GM18951 (cell line): ENCODE measurements at regions not wholly inside any gene's neighbourhood (a gene's known extent, or its start where the extent isn't known, plus 50 kb on each side); places are given as distances from the start of the nearest gene placed in this dataset.
"Not testable (repeated sequence)": the region's sequence is repeated elsewhere in the genome, so short reads cannot be mapped to it uniquely, and the experiment has no call there.

Experiments used
- POLR2A ChIP-seq: IDR thresholded peaks from 4 replicates; pipeline ENCODE4 v1.6.1; 2011; ENCODE audit warnings: mild to moderate bottlenecking; ENCODE audit not compliant: insufficient read length, insufficient read depth; ENCODE audit errors: extremely low read depth
- in situ Hi-C: fragments of 300-500 bp; cut with MboI; formaldehyde crosslinking; loops from one replicate; pipeline ENCODE4 v1.12.0; 2022; ENCODE audit warnings: low sequenced_read_pairs, mixed read lengths, inconsistent platforms; ENCODE audit not compliant: unreplicated experiment

GRCh38 chr5:30401479-30402058, 791.9 kb upstream of the CDH6 start:
- TF ChIP-seq POLR2A = no peak
- in situ Hi-C loops = no loop called here

- in situ Hi-C loops = no loop called here
- TF ChIP-seq POLR2A = no peak
Observed at GRCh38 chr5:30398423-30398822, 795.1 kb upstream of the CDH6 start.

GRCh38 chr5:30392897-30393296, 800.6 kb upstream of the CDH6 start:
- in situ Hi-C loops = no loop called here
- no peak for TF ChIP-seq POLR2A

- in situ Hi-C loops = no loop called here
- no peak for TF ChIP-seq POLR2A
Observed at GRCh38 chr5:30390095-30390494, 803.4 kb upstream of the CDH6 start.

- in situ Hi-C loops = no loop called here
- no peak for TF ChIP-seq POLR2A
Observed at GRCh38 chr5:30387974-30388632, 805.4 kb upstream of the CDH6 start.

GRCh38 chr5:30385754-30386153, 807.7 kb upstream of the CDH6 start:
- no peak for TF ChIP-seq POLR2A
- in situ Hi-C loops = no loop called here

GRCh38 chr5:30384171-30384570, 809.3 kb upstream of the CDH6 start:
- no peak for TF ChIP-seq POLR2A
- in situ Hi-C loops = no loop called here

GRCh38 chr5:30380228-30380627, 813.3 kb upstream of the CDH6 start:
- in situ Hi-C loops = no loop called here
- no peak for TF ChIP-seq POLR2A

- no peak for TF ChIP-seq POLR2A
- in situ Hi-C loops = no loop called here
Observed at GRCh38 chr5:30376848-30377247, 816.6 kb upstream of the CDH6 start.

GRCh38 chr5:30368064-30368463, 825.4 kb upstream of the CDH6 start:
- in situ Hi-C loops = no loop called here
- TF ChIP-seq POLR2A = no peak

GRCh38 chr5:30365031-30365430, 828.5 kb upstream of the CDH6 start:
- in situ Hi-C loops = not testable (repeated sequence)

- in situ Hi-C loops = no loop called here
Observed at GRCh38 chr5:30357371-30357770, 836.1 kb upstream of the CDH6 start.

GRCh38 chr5:30355675-30356074, 837.8 kb upstream of the CDH6 start:
- in situ Hi-C loops = no loop called here
- no peak for TF ChIP-seq POLR2A

More at GRCh38 chr5:30357371-30357770, 836.1 kb upstream of the CDH6 start:
- TF ChIP-seq POLR2A = no peak

GRCh38 chr5:30347858-30348257, 845.6 kb upstream of the CDH6 start:
- in situ Hi-C loops = no loop called here
- no peak for TF ChIP-seq POLR2A

- in situ Hi-C loops = not testable (repeated sequence)
Observed at GRCh38 chr5:30345539-30346345, 847.7 kb upstream of the CDH6 start.
